ENCODE measurements at regions not wholly inside any gene's neighbourhood (a gene's known extent, or its start where the extent isn't known, plus 50 kb on each side); places are given as distances from the start of the nearest gene placed in this dataset.

DNA sequence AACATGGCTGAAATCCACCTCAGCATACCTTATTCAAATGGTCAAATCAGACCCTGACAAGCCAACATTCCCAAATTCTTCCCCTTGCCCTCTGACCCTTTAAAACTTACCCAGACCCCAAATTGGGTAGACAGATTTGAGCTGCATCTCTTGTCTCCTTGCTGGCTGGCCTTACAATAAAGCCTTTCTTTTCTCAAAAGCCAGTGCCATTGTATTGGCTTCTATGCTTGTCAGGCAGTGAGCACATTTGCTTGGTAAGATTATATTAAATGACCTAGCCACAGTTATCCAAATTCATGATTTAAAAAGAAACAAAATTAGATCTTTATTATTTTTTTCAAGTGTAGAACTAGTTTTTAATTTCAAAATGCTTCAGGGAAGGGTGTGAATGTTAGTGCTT, 67.8 kb upstream of the FAM83B start:
- TF ChIP-seq, protein P1, sequence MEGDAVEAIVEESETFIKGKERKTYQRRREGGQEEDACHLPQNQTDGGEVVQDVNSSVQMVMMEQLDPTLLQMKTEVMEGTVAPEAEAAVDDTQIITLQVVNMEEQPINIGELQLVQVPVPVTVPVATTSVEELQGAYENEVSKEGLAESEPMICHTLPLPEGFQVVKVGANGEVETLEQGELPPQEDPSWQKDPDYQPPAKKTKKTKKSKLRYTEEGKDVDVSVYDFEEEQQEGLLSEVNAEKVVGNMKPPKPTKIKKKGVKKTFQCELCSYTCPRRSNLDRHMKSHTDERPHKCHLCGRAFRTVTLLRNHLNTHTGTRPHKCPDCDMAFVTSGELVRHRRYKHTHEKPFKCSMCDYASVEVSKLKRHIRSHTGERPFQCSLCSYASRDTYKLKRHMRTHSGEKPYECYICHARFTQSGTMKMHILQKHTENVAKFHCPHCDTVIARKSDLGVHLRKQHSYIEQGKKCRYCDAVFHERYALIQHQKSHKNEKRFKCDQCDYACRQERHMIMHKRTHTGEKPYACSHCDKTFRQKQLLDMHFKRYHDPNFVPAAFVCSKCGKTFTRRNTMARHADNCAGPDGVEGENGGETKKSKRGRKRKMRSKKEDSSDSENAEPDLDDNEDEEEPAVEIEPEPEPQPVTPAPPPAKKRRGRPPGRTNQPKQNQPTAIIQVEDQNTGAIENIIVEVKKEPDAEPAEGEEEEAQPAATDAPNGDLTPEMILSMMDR (IDR thresholded peaks at IDR 0.05; ENCODE audit: low read depth, low read length), result no peak
- H3K36me3 ChIP-seq, result no peaks in the 10 kb centered on the region
- H3K4me3 ChIP-seq (ENCODE audit: low read depth, low read length), result no peak overlapping the region
- no peak for DNase-seq
- H3K27ac ChIP-seq, result no peak overlapping the region
- H3K9me3 ChIP-seq (ENCODE audit: severe bottlenecking), result no peaks in the 10 kb centered on the region
- H3K27me3 ChIP-seq (ENCODE audit: insufficient read depth, low read depth, severe bottlenecking), result no peaks in the 10 kb centered on the region

DNA sequence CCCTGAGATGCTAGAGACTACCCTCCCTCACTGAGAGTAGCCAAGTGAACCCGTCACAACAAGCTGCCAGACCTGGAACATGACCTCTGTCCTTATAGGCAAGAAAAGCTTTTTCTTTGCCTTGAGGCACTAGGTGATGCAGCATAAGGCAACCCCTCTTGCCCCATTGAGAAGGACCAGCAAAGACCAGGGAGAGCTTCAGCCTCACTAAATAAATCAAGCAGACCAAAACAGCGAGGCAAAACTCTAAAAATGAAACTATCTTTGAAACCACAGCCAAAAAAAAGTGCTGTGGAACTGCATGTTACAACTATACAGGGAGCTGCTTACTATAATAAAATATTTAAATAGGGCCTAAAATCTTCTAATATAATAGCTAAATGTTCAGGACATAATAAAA, 62.6 kb upstream of the FAM83B start:
- no peak overlapping the region for H3K27ac ChIP-seq
- no peaks in the 10 kb centered on the region for H3K9me3 ChIP-seq (ENCODE audit: severe bottlenecking)
- no peak overlapping the region for H3K4me3 ChIP-seq (ENCODE audit: low read depth, low read length)
- TF ChIP-seq, protein P1 (IDR thresholded peaks at IDR 0.05; ENCODE audit: low read depth, low read length), result no peak
- no peaks in the 10 kb centered on the region for H3K27me3 ChIP-seq (ENCODE audit: insufficient read depth, low read depth, severe bottlenecking)
- no peak for DNase-seq
- H3K36me3 ChIP-seq, result no peaks in the 10 kb centered on the region

DNA sequence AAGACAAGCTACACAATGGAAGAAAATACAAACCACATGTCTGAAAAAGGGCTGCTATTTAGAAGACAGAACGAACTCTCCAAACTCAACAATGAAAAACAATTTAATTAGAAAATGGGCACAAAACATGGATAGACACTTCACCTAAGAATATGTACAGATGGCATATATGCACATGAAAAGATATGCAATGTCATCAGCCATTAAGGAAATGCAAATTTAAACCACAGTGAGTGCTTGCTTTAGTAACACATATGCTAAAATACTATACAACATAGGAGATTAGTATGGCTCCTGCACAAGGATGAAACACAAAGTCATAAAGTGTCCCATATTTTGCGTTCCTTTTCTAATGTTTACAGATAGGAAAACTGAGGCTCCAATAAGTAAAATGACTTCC, 60.4 kb upstream of the FAM83B start:
- no peaks in the 10 kb centered on the region for H3K36me3 ChIP-seq

DNA sequence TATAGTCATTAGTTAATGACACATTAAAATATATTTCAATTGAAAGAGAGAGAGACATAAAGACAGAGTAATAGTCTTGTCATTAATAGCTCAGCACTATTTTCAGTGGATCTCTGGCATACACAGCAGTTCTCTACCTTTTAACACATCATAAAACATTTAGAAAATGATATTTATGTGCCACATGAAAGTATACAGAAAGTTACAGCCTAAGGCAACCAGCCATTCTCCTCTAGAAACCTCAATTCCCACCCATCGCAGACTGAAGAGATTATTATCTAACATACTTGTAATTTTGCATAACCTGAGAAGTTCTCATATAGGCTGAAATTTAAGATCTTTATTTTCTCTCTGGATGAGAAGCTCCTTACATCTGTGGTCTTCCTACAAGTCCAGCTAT, 58.7 kb upstream of the FAM83B start:
- no peaks in the 10 kb centered on the region for H3K27me3 ChIP-seq (ENCODE audit: insufficient read depth, low read depth, severe bottlenecking)
- DNase-seq, result no peak
- TF ChIP-seq, protein P1 (IDR thresholded peaks at IDR 0.05; ENCODE audit: low read depth, low read length), result no peak
- no peak overlapping the region for H3K4me3 ChIP-seq (ENCODE audit: low read depth, low read length)
- H3K9me3 ChIP-seq (ENCODE audit: severe bottlenecking), result peaks cover 4% of the 10 kb centered on the region
- no peaks in the 10 kb centered on the region for H3K36me3 ChIP-seq
- no peak overlapping the region for H3K27ac ChIP-seq

More for the DNA sequence above, 60.4 kb upstream of the FAM83B start:
- no peak overlapping the region for H3K4me3 ChIP-seq (ENCODE audit: low read depth, low read length)
- TF ChIP-seq, protein P1 (IDR thresholded peaks at IDR 0.05; ENCODE audit: low read depth, low read length), result no peak
- peaks cover 4% of the 10 kb centered on the region for H3K9me3 ChIP-seq (ENCODE audit: severe bottlenecking)
- no peaks in the 10 kb centered on the region for H3K27me3 ChIP-seq (ENCODE audit: insufficient read depth, low read depth, severe bottlenecking)
- no peak for DNase-seq
- H3K27ac ChIP-seq, result no peak overlapping the region

Data from WERI-Rb-1 (cell line).